ENCODE measurements at regions not wholly inside any gene's neighbourhood (a gene's known extent, or its start where the extent isn't known, plus 50 kb on each side); places are given as distances from the start of the nearest gene placed in this dataset.
"Not testable (repeated sequence)": the region's sequence is repeated elsewhere in the genome, so short reads cannot be mapped to it uniquely, and the experiment has no call there.

DNA sequence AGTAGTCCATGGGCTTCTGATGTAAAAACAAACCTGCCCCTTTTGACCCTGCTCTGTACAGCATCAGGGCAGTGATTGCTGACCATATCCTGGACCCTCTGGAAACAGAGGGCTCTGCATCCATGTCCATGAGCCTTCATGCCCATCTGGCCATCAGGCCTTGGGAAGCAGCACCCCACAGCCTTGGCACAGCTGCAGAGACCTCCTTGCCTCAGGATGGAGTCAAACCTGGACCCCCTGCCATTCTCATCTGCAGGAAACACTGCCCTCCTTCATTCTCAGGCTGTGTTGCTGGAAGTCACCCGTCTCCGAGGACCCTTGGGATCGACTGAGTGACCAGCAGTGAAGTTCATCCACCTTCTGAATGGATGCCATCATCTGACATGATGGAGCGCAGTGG is 839.1 kb upstream of the DEFB115 start:
- WGBS, 10 experiments: 29 to 100% (median 80%) methylated on average over 1 of the region's 4 CpGs; no CpG with 5 or more reads in 7 of the 10 experiments
- H3K4me3 ChIP-seq; ATAC-seq (replicated peaks in 6 of 8); H3K4me1 ChIP-seq (replicated peaks in 1 of 2); H3K27ac ChIP-seq; in situ Hi-C loops (cut with MboI; ENCODE audit: low pct_unique_long_range_greater_than_20kb in 2 of 9, low sequenced_read_pairs in 9 of 9, unreplicated experiment in 9 of 9): not testable (repeated sequence)

GRCh38 chr20:30419466-30419865 is 838.0 kb upstream of the DEFB115 start:
- no peak overlapping the region for H3K4me3 ChIP-seq
- peak in 3 of 8 experiments; percentile 73 to 75 (median 74) for ATAC-seq (replicated peaks in 6 of 8)
- WGBS, 10 experiments: 8 to 80% (median 67%) methylated on average over 1 to 2 of the region's 2 CpGs; no CpG with 5 or more reads in 3 of the 10 experiments
- no peak overlapping the region for H3K27ac ChIP-seq
- in situ Hi-C loops (cut with MboI; ENCODE audit: low pct_unique_long_range_greater_than_20kb in 2 of 9, low sequenced_read_pairs in 9 of 9, unreplicated experiment in 9 of 9): no loop called here
- no peaks in the 10 kb centered on the region for H3K4me1 ChIP-seq (replicated peaks in 1 of 2)

DNA sequence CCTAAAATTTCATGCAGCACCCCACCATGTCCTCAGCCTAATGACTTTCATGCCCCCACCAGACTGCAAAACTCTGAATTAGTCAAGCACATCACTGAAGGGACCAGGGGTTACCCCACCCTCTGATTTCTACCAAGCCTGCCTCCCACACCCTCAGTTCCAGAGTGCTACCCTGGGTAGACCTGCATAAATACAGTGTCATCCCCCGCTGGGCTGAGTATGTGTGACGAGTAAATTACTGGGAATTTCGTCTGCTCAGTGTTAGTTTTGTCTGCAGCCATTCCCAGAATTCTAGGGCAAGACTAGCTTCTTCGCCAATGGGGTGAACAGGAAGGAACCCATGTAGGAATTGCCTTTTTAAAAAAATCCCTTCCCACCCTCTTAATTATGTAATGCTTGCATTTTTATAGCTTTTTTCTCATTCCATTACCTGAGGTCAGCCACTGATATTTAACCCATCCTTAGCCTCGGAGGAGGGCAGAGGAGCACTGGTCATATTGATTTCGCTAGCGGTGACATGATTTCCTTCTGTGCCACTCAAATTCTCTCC is 837.5 kb upstream of the DEFB115 start:
- H3K4me1 ChIP-seq (replicated peaks in 1 of 2); in situ Hi-C loops (cut with MboI; ENCODE audit: low pct_unique_long_range_greater_than_20kb in 2 of 9, low sequenced_read_pairs in 9 of 9, unreplicated experiment in 9 of 9); H3K27ac ChIP-seq; H3K4me3 ChIP-seq: not testable (repeated sequence)
- WGBS, 10 experiments: 25 to 83% (median 68%) methylated on average over 1 to 6 of the region's 7 CpGs; no CpG with 5 or more reads in 2 of the 10 experiments
- ATAC-seq (replicated peaks in 6 of 8): peak in 5 of 8 experiments; percentile 46 to 94 (median 56)
